Progenitor cell of endocrine pancreas (in vitro differentiated cells): ENCODE measurements at regions not wholly inside any gene's neighbourhood (a gene's known extent, or its start where the extent isn't known, plus 50 kb on each side); places are given as distances from the start of the nearest gene placed in this dataset.

ENCODE experiments used
- DNase-seq: peaks from one replicate; pipeline ENCODE4 v3.0.0; 2021; ENCODE audit warnings: low spot score; ENCODE audit not compliant: unreplicated experiment
- H3K27ac Mint-ChIP-seq: 2 replicates; pipeline ENCODE4 v1.8.0; 2021; ENCODE audit warnings: mild to moderate bottlenecking, moderate library complexity, mixed read lengths
- H3K27me3 Mint-ChIP-seq: 2 replicates; pipeline ENCODE4 v1.8.0; 2021; ENCODE audit warnings: mixed read lengths
- H3K36me3 Mint-ChIP-seq: 2 replicates; pipeline ENCODE4 v1.8.0; 2022; ENCODE audit warnings: mixed read lengths; ENCODE audit not compliant: insufficient read depth
- H3K4me1 Mint-ChIP-seq: 2 replicates; pipeline ENCODE4 v1.8.0; 2021; ENCODE audit warnings: low read depth, mixed read lengths
- H3K4me3 Mint-ChIP-seq: 2 replicates; pipeline ENCODE4 v1.8.0; 2021; ENCODE audit warnings: low read depth, mild to moderate bottlenecking, moderate library complexity, mixed read lengths
- H3K9me3 Mint-ChIP-seq: 2 replicates; pipeline ENCODE4 v1.8.0; 2021; ENCODE audit warnings: low read depth, mixed read lengths
- CTCF ChIP-seq: fragments of 200-600 bp; sonication (generic); IDR thresholded peaks from one replicate; pipeline ENCODE4 v1.5.0; 2021; ENCODE audit warnings: antibody characterized with exemption, mild to moderate bottlenecking; ENCODE audit not compliant: unreplicated experiment

DNA sequence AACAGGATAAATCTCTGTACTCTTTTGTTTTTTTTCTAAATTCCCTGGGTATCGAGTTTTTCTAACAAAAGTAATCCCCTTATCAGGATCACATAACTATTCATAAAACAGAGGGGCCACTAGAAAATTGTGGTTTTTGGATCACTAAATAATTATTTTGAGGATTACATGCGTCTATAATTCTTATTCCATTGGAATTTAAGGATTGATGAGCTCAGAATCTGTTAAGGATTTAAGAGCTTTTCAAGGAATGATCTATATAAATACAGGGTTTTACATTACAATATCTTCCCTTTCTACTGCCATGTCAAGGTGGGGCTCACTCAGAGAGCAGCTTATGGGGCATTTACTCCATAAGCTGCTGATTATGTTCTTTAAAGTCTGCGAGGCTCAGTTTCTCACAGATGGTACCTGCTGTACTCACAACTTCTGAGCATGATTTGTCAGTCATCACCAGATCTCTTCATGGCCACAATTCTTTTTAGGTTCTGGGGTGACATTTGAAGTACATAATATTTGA lies 449.8 kb downstream of the PCDH17 start:
- no peak overlapping the region for H3K27ac Mint-ChIP-seq
- no peak for DNase-seq

DNA sequence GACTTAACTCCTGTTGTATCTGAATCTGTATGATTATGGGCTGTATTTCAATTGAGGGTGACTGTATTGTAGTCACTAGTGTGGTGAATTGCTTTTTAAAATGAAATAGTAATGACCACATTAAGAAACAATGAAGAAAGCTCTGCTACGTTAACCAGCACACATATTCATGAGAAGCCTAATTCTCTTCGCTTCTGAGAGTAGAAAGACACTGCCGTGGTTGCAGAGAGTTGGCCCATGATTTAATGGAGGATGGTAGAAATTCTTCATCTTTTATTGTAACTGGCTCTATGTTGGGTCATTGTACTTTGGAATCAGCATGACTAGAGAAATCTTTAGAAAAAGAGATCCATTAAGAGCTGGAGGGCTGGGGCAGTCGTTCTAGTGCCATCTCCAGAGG lies 451.5 kb downstream of the PCDH17 start:
- DNase-seq, result no peak
- no peak for TF ChIP-seq CTCF
- H3K4me3 Mint-ChIP-seq, result no peak overlapping the region
- H3K4me1 Mint-ChIP-seq, result peaks cover 30% of the 10 kb centered on the region
- H3K27me3 Mint-ChIP-seq, result no peaks in the 10 kb centered on the region
- no peaks in the 10 kb centered on the region for H3K36me3 Mint-ChIP-seq
- no peaks in the 10 kb centered on the region for H3K9me3 Mint-ChIP-seq
- no peak overlapping the region for H3K27ac Mint-ChIP-seq

More for the DNA sequence above, 449.8 kb downstream of the PCDH17 start:
- no peak for TF ChIP-seq CTCF
- no peaks in the 10 kb centered on the region for H3K9me3 Mint-ChIP-seq
- H3K4me1 Mint-ChIP-seq, result peaks cover 22% of the 10 kb centered on the region
- H3K36me3 Mint-ChIP-seq, result no peaks in the 10 kb centered on the region
- H3K4me3 Mint-ChIP-seq, result no peak overlapping the region
- no peaks in the 10 kb centered on the region for H3K27me3 Mint-ChIP-seq

GRCh38 chr13:58085274-58085673 lies 453.7 kb downstream of the PCDH17 start:
- Mint-ChIP-seq H3K36me3 (no peaks in the 10 kb centered on the region), H3K27ac (no peak overlapping the region), H3K4me3 (no peak overlapping the region)

DNA sequence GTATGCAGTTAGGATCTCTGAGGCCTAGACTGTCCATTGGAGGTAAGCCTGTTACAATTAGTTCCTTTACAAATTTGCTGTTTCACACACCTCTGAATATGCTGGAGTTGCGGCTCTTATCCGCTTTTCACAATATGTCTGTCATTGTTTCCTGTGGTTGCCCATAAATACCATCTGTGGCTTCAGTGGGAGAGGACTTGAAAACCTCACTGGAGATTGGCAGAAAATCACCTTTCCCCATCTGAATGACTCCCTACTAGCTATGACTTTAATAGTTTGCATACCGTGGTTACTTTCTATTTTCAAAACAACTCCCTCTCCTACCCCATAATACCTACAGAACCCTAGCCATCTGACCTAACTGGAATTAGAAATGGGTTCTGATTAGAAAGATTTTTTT lies 454.3 kb downstream of the PCDH17 start:
- Mint-ChIP-seq H3K27me3 (no peaks in the 10 kb centered on the region), H3K27ac (no peak overlapping the region), H3K4me3 (no peak overlapping the region), H3K36me3 (no peaks in the 10 kb centered on the region), H3K9me3 (no peaks in the 10 kb centered on the region), H3K4me1 (peaks cover 26% of the 10 kb centered on the region)
- DNase-seq, result no peak
- TF ChIP-seq CTCF, result no peak

More at GRCh38 chr13:58085274-58085673, 453.7 kb downstream of the PCDH17 start:
- no peak for DNase-seq
- TF ChIP-seq CTCF, result no peak
- H3K4me1 Mint-ChIP-seq, result peaks cover 26% of the 10 kb centered on the region
- no peaks in the 10 kb centered on the region for H3K27me3 Mint-ChIP-seq
- no peaks in the 10 kb centered on the region for H3K9me3 Mint-ChIP-seq

- no peak for TF ChIP-seq CTCF
- peaks cover 26% of the 10 kb centered on the region for H3K4me1 Mint-ChIP-seq
- DNase-seq, result no peak
- H3K4me3 Mint-ChIP-seq, result no peak overlapping the region
- H3K27me3 Mint-ChIP-seq, result no peaks in the 10 kb centered on the region
- H3K9me3 Mint-ChIP-seq, result no peaks in the 10 kb centered on the region
- H3K36me3 Mint-ChIP-seq, result no peaks in the 10 kb centered on the region
- no peak overlapping the region for H3K27ac Mint-ChIP-seq
Measured at GRCh38 chr13:58087566-58087965, 456.0 kb downstream of the PCDH17 start.
